ENCODE measurements at regions not wholly inside any gene's neighbourhood (a gene's known extent, or its start where the extent isn't known, plus 50 kb on each side); places are given as distances from the start of the nearest gene placed in this dataset.

DNA sequence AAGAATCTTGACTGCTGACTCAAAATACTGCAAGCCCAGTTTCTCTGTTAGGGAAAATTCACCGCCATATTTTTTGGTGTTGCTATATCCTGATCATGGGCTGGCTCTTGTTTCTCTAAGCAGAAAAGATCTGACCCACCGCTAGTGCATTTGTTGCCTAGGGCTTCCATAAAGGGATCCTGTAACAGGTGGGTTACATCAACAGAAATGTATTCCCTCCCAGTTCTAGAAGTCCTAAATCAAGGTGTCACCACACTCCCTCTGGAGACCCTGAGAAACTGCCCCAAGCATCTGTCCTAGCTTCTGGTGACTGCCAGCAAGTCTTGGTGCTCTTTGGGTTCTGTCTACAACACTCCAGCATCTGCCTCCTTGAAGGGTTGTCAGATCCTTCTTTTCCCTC is 99.7 kb downstream of the MAF start:
- ChIA-PET CTCF (ENCODE audit: low intra/inter-chr PET ratio) (no interaction called here), POLR2A (interaction anchor here (0.6 kb wide), 1 partner anchor 106 kb away, joined by 3 read pairs; no protein-coding TSS in a partner anchor)
- H4K20me1 ChIP-seq (replicated peaks; ENCODE audit: control insufficient read depth, insufficient read depth, low read length) = no peaks in the 10 kb centered on the region
- no peak overlapping the region for H3K27ac ChIP-seq (ENCODE audit: extremely low read depth, low read depth, low read length)
- in situ Hi-C loops (cut with MboI) (no loop called here), intact Hi-C loops (cut with micrococcal nuclease) (no loop called here)
- H3K9me3 ChIP-seq (replicated peaks; ENCODE audit: control insufficient read depth, insufficient read depth, low read depth, low read length) = no peaks in the 10 kb centered on the region
- no peaks in the 10 kb centered on the region for H3K36me3 ChIP-seq (ENCODE audit: control insufficient read depth, insufficient read depth, low read length)
- no peak for DNase-seq (ENCODE audit: extremely low read depth in 1 of 4, low spot score in 3 of 4)
- H2AFZ ChIP-seq (ENCODE audit: low read depth, low read length) = no peak overlapping the region
- TF ChIP-seq, protein P1, sequence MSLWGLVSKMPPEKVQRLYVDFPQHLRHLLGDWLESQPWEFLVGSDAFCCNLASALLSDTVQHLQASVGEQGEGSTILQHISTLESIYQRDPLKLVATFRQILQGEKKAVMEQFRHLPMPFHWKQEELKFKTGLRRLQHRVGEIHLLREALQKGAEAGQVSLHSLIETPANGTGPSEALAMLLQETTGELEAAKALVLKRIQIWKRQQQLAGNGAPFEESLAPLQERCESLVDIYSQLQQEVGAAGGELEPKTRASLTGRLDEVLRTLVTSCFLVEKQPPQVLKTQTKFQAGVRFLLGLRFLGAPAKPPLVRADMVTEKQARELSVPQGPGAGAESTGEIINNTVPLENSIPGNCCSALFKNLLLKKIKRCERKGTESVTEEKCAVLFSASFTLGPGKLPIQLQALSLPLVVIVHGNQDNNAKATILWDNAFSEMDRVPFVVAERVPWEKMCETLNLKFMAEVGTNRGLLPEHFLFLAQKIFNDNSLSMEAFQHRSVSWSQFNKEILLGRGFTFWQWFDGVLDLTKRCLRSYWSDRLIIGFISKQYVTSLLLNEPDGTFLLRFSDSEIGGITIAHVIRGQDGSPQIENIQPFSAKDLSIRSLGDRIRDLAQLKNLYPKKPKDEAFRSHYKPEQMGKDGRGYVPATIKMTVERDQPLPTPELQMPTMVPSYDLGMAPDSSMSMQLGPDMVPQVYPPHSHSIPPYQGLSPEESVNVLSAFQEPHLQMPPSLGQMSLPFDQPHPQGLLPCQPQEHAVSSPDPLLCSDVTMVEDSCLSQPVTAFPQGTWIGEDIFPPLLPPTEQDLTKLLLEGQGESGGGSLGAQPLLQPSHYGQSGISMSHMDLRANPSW (CRISPR knock-in tag; IDR thresholded peaks at IDR 0.05) = no peak
- TF ChIP-seq PHF20 (IDR thresholded peaks at IDR 0.05; ENCODE audit: partially characterized antibody) (no peak), KLF13 (tag; IDR thresholded peaks at IDR 0.05; ENCODE audit: borderline replicate concordance, low read depth) (no peak), NR3C1 (CRISPR knock-in tag; IDR thresholded peaks at IDR 0.05) (no peak), POLR2A (conservative IDR thresholded peaks at IDR 0.05) (no peak), RBFOX2 (IDR thresholded peaks at IDR 0.05; ENCODE audit: low read depth, low read length) (no peak), NCOR1 (IDR thresholded peaks at IDR 0.05) (no peak), GATAD2B (IDR thresholded peaks at IDR 0.05; ENCODE audit: borderline replicate concordance) (no peak)
- TF ChIP-seq, protein P2, sequence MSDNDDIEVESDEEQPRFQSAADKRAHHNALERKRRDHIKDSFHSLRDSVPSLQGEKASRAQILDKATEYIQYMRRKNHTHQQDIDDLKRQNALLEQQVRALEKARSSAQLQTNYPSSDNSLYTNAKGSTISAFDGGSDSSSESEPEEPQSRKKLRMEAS (CRISPR knock-in tag; IDR thresholded peaks at IDR 0.05) = no peak
- WGBS (ENCODE audit: insufficient coverage, low coverage, missing lambda C conversion rate) = 0% methylated on average over 2 of the region's 2 CpGs
- no peaks in the 10 kb centered on the region for H3K79me2 ChIP-seq (ENCODE audit: control insufficient read depth, insufficient read depth, low read length)
- no peak for ATAC-seq
- no peak overlapping the region for H3K9ac ChIP-seq (ENCODE audit: insufficient read depth in 1 of 2, low read depth in 2 of 2, low read length in 2 of 2)
- no peaks in the 10 kb centered on the region for H3K9me1 ChIP-seq (ENCODE audit: control insufficient read depth, insufficient read depth, low read length)
- H3K4me3 ChIP-seq = no peak overlapping the region
- no peaks in the 10 kb centered on the region for H3K4me1 ChIP-seq (replicated peaks in 1 of 2; ENCODE audit: control insufficient read depth in 2 of 2, insufficient read depth in 2 of 2, low read length in 2 of 2)
- BruUV-seq (replicated peaks) = no TSS peak
- peaks cover 2 to 9% of the 10 kb centered on the region in 2 experiments; a peak in 1 of 5 replicates for H3K27me3 ChIP-seq (ENCODE audit: control insufficient read depth in 2 of 2, insufficient read depth in 2 of 2, low read length in 2 of 2)
- no peak for FAIRE-seq
- no peak overlapping the region for H3K4me2 ChIP-seq (ENCODE audit: insufficient read depth, low read length)
